HG03159 (cell line): ENCODE measurements at regions not wholly inside any gene's neighbourhood (a gene's known extent, or its start where the extent isn't known, plus 50 kb on each side); places are given as distances from the start of the nearest gene placed in this dataset.
"Not testable (repeated sequence)": the region's sequence is repeated elsewhere in the genome, so short reads cannot be mapped to it uniquely, and the experiment has no call there.

ENCODE experiments used
- ATAC-seq: cut with Tn5 transposase; IDR thresholded peaks from one replicate; pipeline ENCODE4 v1.9.1; 2021; ENCODE audit warnings: mild to moderate bottlenecking, moderate library complexity; ENCODE audit not compliant: unreplicated experiment

DNA sequence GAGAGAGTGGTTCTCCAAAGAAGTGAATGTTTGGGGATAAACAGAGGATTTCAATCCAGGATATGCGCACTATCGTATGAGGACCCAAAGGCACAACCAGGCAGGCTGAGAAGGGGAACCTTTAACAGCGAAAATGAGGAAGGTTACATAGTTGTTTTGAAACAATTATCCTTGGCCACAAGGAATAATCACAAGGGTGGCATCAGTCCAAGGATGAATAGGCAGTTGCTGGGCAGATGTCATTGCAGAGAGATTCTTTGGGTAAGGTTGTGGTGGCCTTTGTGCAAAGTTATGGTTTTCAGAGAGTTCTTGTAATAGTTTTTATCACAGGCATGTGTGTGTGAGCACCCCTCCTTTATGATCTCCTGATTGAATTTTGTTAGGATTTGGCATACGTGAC is 58.9 kb upstream of the NBPF20 start:
- ATAC-seq = not testable (repeated sequence)

DNA sequence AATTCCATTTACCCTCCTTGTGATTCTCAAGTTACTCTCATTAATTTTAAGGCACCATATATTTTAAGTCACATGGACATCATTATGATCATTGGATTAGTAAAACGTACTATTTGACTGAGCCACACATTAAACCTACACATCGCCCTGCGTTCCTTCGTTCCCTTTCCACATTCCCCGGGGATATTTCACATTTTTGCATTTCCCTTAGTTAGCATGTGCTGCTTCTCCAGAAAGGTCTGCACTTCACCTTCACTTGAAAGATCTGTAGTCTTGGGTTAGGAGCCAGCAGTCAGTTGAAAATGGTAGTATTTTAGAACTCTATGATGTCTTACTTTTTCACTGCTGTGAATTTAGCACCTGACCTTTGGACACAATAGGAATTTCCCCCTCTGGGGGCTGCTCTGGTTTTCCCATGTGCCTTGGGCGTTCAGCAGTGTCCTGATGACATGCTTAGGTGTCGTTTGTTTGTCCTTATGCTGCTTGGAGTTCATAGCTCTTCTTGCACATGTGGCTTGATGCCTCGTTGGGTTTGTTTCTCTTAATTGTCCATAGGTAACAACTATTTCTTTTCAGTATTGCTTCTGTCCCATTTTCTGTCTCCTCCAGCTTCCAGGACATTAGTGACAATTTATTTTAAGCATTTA is 56.9 kb upstream of the NBPF20 start:
- ATAC-seq = not testable (repeated sequence)

DNA sequence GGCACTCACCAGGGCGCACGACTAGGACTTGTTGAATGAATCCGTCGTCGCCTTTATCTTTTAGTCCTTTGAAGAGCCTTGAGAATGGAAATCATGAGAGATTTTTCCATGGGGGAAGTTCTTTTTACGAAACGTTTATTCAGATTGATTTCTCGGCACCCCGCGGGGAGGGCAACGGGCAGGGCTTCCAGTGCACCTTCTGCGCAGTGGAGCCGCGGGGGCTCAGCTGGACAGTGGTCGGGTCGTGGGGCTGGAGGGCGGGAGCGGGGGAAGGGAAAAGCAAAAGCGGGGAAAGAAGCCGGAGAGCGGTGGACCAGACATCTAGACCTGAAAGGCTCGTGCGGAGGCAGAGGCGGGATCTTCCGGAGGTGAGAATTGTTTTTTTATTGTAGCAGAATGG is 50.6 kb upstream of the NBPF20 start:
- not testable (repeated sequence) for ATAC-seq

DNA sequence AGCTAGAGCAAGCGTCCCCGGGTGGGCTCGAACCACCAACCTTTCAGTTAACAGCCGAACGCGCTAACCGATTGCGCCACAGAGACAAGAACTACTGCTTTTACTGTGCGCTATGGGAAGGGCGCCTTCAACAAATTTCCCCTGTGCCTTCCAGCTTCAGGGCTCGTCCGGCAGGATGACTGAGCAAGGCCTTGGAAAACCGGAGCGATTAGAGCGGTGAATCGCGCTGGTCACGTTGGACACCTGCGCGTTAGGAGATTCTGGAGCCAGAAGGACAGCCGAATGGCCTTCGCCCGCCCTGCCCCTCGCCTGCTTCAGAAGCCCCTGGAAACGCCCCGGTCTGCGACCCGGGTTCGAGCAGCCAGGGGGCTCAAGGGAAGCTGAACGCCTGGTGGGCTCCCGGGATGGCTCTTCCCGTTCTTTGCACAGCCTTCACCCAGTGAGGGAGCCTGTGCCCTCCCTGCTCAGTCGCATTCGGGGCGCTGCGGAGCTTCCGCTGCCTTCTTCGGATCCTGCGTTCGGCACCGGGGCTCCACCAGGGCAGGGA is 50.0 kb upstream of the NBPF20 start:
- not testable (repeated sequence) for ATAC-seq
